K562 (cell line): ENCODE measurements at regions not wholly inside any gene's neighbourhood (a gene's known extent, or its start where the extent isn't known, plus 50 kb on each side); places are given as distances from the start of the nearest gene placed in this dataset.

Source experiments
- ATAC-seq: fragments of 200-7000 bp; cut with Tn5 transposase; 3 replicates; pipeline ENCODE4 v1.9.1; 2020; ENCODE audit warnings: moderate library complexity
- BruUV-seq: library from RNA; stranded (reverse); fragments of 400-500 nt; replicated peaks from 2 replicates; lab custom pipeline; 2021; lab: Mats Ljungman, UMichigan
- CTCF ChIA-PET: fragments of 300-600 bp; formaldehyde crosslinking; extraction: SDS; loops from one replicate; lab custom pipeline; 2021; ENCODE audit warnings: low intra/inter-chr PET ratio; lab: Yijun Ruan, JAX
- POLR2A ChIA-PET: fragments of 300-600, 350-650 bp; sonication (Branson Sonifier 250); formaldehyde crosslinking; extraction: SDS; loops from one replicate; lab custom pipeline; 2021; ENCODE audit warnings: antibody characterized with exemption, inconsistent platforms; lab: Yijun Ruan, JAX
- DNase-seq, 4 experiments: peaks; one replicate each; pipeline versions ENCODE4 v3.0.0 to v3.0.0-alpha.2; 2011 to 2018; ENCODE audit warnings: low spot score in 3 of 4, mixed read lengths in 3 of 4; ENCODE audit errors: extremely low read depth in 1 of 4
- FAIRE-seq: peaks from 2 replicates; lab custom pipeline; 2011; peaks lifted over from hg19 to GRCh38; lab: Jason Lieb, UNC
- H2AFZ ChIP-seq: 2 replicates; pipeline ENCODE4 v1.6.0; 2011; ENCODE audit warnings: low read depth, low read length, control low read depth, inconsistent platforms
- H3K27ac ChIP-seq: fragments of 200-600 bp; 3 replicates; pipeline ENCODE4 v1.8.0; 2011; ENCODE audit warnings: low read depth, mild to moderate bottlenecking, control low read depth, inconsistent platforms, low read length, moderate library complexity, mixed read lengths; ENCODE audit errors: extremely low read depth
- H3K27me3 ChIP-seq, 2 experiments: fragments of 300-600 bp in 1 of 2; 2 replicates in 1 of 2; 3 replicates in 1 of 2; pipeline versions ENCODE4 v1.6.0 to v1.8.0; 2011; ENCODE audit warnings: inconsistent platforms in 2 of 2, low read length in 2 of 2, mild to moderate bottlenecking in 1 of 2, mixed read lengths in 1 of 2, moderate library complexity in 1 of 2; ENCODE audit not compliant: control insufficient read depth in 2 of 2, insufficient read depth in 2 of 2
- H3K36me3 ChIP-seq: fragments of 300-600 bp; 3 replicates; pipeline ENCODE4 v1.8.0; 2011; ENCODE audit warnings: mild to moderate bottlenecking, low read length, inconsistent platforms; ENCODE audit not compliant: control insufficient read depth, insufficient read depth
- H3K4me1 ChIP-seq, 2 experiments: fragments of 200-600 bp in 1 of 2; replicated peaks in 1 of 2; 2 replicates in 1 of 2; 3 replicates in 1 of 2; pipeline versions ENCODE4 v1.5.1 to v1.8.0; 2011; ENCODE audit warnings: inconsistent platforms in 2 of 2, low read length in 2 of 2, mild to moderate bottlenecking in 1 of 2, mixed read lengths in 1 of 2, moderate library complexity in 1 of 2; ENCODE audit not compliant: control insufficient read depth in 2 of 2, insufficient read depth in 2 of 2
- H3K4me2 ChIP-seq: 2 replicates; pipeline ENCODE4 v1.6.1; 2011; ENCODE audit warnings: low read length, control low read depth, inconsistent platforms, mixed read lengths; ENCODE audit not compliant: insufficient read depth
- H3K4me3 ChIP-seq: fragments of 200-600 bp; sonication (generic), shearing (Covaris generic); 2 replicates; pipeline ENCODE4 v1.5.1; 2016; ENCODE audit warnings: control low read depth, inconsistent platforms
- H3K79me2 ChIP-seq: fragments of 200-600 bp; 3 replicates; pipeline ENCODE4 v1.8.0; 2011; ENCODE audit warnings: low read length, inconsistent platforms; ENCODE audit not compliant: control insufficient read depth, insufficient read depth
- H3K9ac ChIP-seq, 2 experiments: 2 replicates each; pipeline versions ENCODE4 v1.6.0 to v1.6.1; 2011; ENCODE audit warnings: low read depth in 2 of 2, low read length in 2 of 2, control low read depth in 1 of 2, inconsistent platforms in 1 of 2, mild to moderate bottlenecking in 1 of 2, mixed read lengths in 1 of 2; ENCODE audit not compliant: insufficient read depth in 1 of 2
- H3K9me1 ChIP-seq: one replicate; pipeline ENCODE4 v1.6.0; 2011; ENCODE audit warnings: inconsistent platforms, mild to moderate bottlenecking, low read length, moderate library complexity; ENCODE audit not compliant: control insufficient read depth, insufficient read depth
- H3K9me3 ChIP-seq: replicated peaks from 2 replicates; pipeline ENCODE4 v1.5.1; 2011; ENCODE audit warnings: low read depth, low read length, inconsistent platforms; ENCODE audit not compliant: control insufficient read depth, insufficient read depth
- H4K20me1 ChIP-seq: replicated peaks from 2 replicates; pipeline ENCODE4 v1.6.1; 2011; ENCODE audit warnings: low read length, inconsistent platforms, mixed read lengths; ENCODE audit not compliant: control insufficient read depth, insufficient read depth
- BCOR ChIP-seq: fragments of 450-650 bp; IDR thresholded peaks from 2 replicates; pipeline ENCODE4 v1.6.1; 2016
- DDX20 ChIP-seq: fragments of 450-650 bp; IDR thresholded peaks from 2 replicates; pipeline ENCODE4 v1.6.1; 2016; ENCODE audit warnings: missing genetic modification characterization, low read depth, mild to moderate bottlenecking, missing compliant biosample characterization, moderate library complexity
- ETV1 ChIP-seq: fragments of 450-650 bp; conservative IDR thresholded peaks from 2 replicates; pipeline ENCODE4 v1.6.1; 2016; ENCODE audit warnings: missing genetic modification characterization, control low read depth, low read depth, missing compliant biosample characterization
- GATAD2B ChIP-seq: fragments of 450-650 bp; IDR thresholded peaks from 2 replicates; pipeline ENCODE4 v1.6.1; 2017; ENCODE audit warnings: mild to moderate bottlenecking, borderline replicate concordance
- MTF1 ChIP-seq: fragments of 250-450 bp; sonication (Bioruptor Pico); IDR thresholded peaks from 2 replicates; pipeline ENCODE4 v1.9.0; 2021; ENCODE audit warnings: moderate library complexity, mild to moderate bottlenecking, inconsistent platforms, borderline replicate concordance
- NCOA6 ChIP-seq: fragments of 450-650 bp; IDR thresholded peaks from 2 replicates; pipeline ENCODE4 v1.6.1; 2017; ENCODE audit warnings: mild to moderate bottlenecking
- PYGO2 ChIP-seq: fragments of 450-650 bp; IDR thresholded peaks from 2 replicates; pipeline ENCODE4 v1.6.1; 2016; ENCODE audit warnings: mild to moderate bottlenecking, missing genetic modification characterization, moderate library complexity, missing compliant biosample characterization
- RBFOX2 ChIP-seq: fragments of 200-400 bp; formaldehyde crosslinking; IDR thresholded peaks from 2 replicates; pipeline ENCODE4 v1.6.1; 2017; ENCODE audit warnings: low read depth, mild to moderate bottlenecking, low read length, moderate library complexity
- SP2 ChIP-seq: IDR thresholded peaks from 2 replicates; pipeline ENCODE4 v1.6.1; 2011; ENCODE audit warnings: mild to moderate bottlenecking, low read depth, low read length, moderate library complexity; ENCODE audit not compliant: poor library complexity, severe bottlenecking; ENCODE audit errors: extremely low read depth
- SRSF7 ChIP-seq: fragments of 200-400 bp; formaldehyde crosslinking; optimal IDR thresholded peaks from 2 replicates; pipeline ENCODE3; 2017; ENCODE audit warnings: mild to moderate bottlenecking, low read depth, low read length
- STAG1 ChIP-seq: sonication (generic); formaldehyde crosslinking; IDR thresholded peaks from 2 replicates; pipeline ENCODE4 v1.5.0; 2020; ENCODE audit warnings: missing genetic modification reagents, borderline replicate concordance
- TAF1 ChIP-seq: IDR thresholded peaks from 2 replicates; pipeline ENCODE4 v1.6.1; 2011; ENCODE audit warnings: mild to moderate bottlenecking, low read length, moderate library complexity; ENCODE audit not compliant: insufficient read depth, control insufficient read depth, severe bottlenecking; ENCODE audit errors: extremely low read depth
- TCF7L2 ChIP-seq: fragments of 150-350 bp; IDR thresholded peaks from 2 replicates; pipeline ENCODE4 v1.6.1; 2016; ENCODE audit warnings: low read depth, mild to moderate bottlenecking, low read length, moderate library complexity
- ZEB2 ChIP-seq: fragments of 450-650 bp; IDR thresholded peaks from 2 replicates; pipeline ENCODE4 v1.6.1; 2016
- ZKSCAN3 ChIP-seq: fragments of 250-450 bp; sonication (Bioruptor Pico); IDR thresholded peaks from 2 replicates; pipeline ENCODE4 v1.4.0; 2020
- ZNF384 ChIP-seq: IDR thresholded peaks from 2 replicates; pipeline ENCODE4 v1.6.1; 2012; ENCODE audit warnings: low read depth, low read length, improper control_type of control experiment
- ZNF79 ChIP-seq: fragments of 250-450 bp; sonication (Bioruptor Pico); IDR thresholded peaks from 2 replicates; pipeline ENCODE4 v1.4.0; 2020; ENCODE audit warnings: low read depth, mild to moderate bottlenecking, moderate library complexity
- WGBS: fragments of 100-300 bp; shearing (Covaris generic); methylation state at CpG from one replicate; pipeline ENCODE4 v1.1.6; 2016; ENCODE audit warnings: low coverage, mixed read lengths; ENCODE audit not compliant: insufficient coverage; ENCODE audit errors: missing lambda C conversion rate; 5-methylcytosine and 5-hydroxymethylcytosine counted together
- in situ Hi-C: fragments of 300-500 bp; cut with MboI; formaldehyde crosslinking; loops from 4 replicates; pipeline ENCODE4 v1.15.0; 2018; ENCODE audit warnings: inconsistent platforms, mixed read lengths
- intact Hi-C: fragments of 100-400 bp; cut with micrococcal nuclease; formaldehyde crosslinking; loops from 2 replicates; pipeline ENCODE4 v1.14.2; 2022

DNA sequence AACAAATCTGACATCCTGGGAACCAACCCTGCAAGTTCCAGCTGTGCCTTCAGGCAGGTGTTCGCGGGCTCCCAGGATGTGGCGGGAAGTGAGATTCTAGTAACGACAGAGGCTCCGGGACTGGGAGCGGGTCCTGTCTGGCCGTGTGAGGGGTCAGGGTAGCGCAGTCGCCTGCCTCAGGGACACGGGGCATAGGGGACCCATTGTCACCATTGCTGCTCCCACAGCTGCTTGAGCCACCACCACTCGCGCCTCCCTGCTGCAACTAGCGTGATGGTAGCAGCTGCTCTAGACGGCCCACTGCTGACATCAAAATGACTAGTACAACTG lies 468.5 kb downstream of the CDH9 start:
- H3K9me1 ChIP-seq = no peaks in the 10 kb centered on the region
- ChIA-PET CTCF (no interaction called here), POLR2A (no interaction called here)
- no peak overlapping the region for H3K4me2 ChIP-seq
- H3K4me3 ChIP-seq = no peak overlapping the region
- no peak overlapping the region for H2AFZ ChIP-seq
- intact Hi-C loops = no loop called here
- no peaks in the 10 kb centered on the region for H3K4me1 ChIP-seq
- H3K9ac ChIP-seq = no peak overlapping the region
- no peak overlapping the region for H3K27ac ChIP-seq
- no peaks in the 10 kb centered on the region for H3K27me3 ChIP-seq
- H3K9me3 ChIP-seq = 0 out of 2 replicates have a peak, but pooled peaks cover 2% of the 10 kb centered on the region
- BruUV-seq = no TSS peak
- in situ Hi-C loops = no loop called here
- no peaks in the 10 kb centered on the region for H4K20me1 ChIP-seq
- DNase-seq (no peak), ATAC-seq (no peak), FAIRE-seq (no peak)
- TF ChIP-seq GATAD2B (no peak), SRSF7 (no peak), ZKSCAN3 (CRISPR knock-in tag) (no peak), ETV1 (no peak), ZNF79 (CRISPR knock-in tag) (no peak), TAF1 (no peak)
- no peaks in the 10 kb centered on the region for H3K79me2 ChIP-seq
- WGBS = 2% methylated on average over 14 of the region's 14 CpGs
- H3K36me3 ChIP-seq = no peaks in the 10 kb centered on the region

GRCh38 chr5:26569241-26569928 lies 469.0 kb downstream of the CDH9 start:
- H3K9me3 ChIP-seq = 0 out of 2 replicates have a peak, but pooled peaks cover 2% of the 10 kb centered on the region
- no peak overlapping the region for H3K27ac ChIP-seq
- H3K4me2 ChIP-seq = no peak overlapping the region
- ChIA-PET CTCF (no interaction called here), POLR2A (no interaction called here)
- 3% methylated on average over 26 of the region's 26 CpGs for WGBS
- intact Hi-C loops (no loop called here), in situ Hi-C loops (no loop called here)
- H3K9ac ChIP-seq = no peak overlapping the region
- no peak for FAIRE-seq
- H4K20me1 ChIP-seq = no peaks in the 10 kb centered on the region
- H3K4me3 ChIP-seq = no peak overlapping the region
- no peaks in the 10 kb centered on the region for H3K4me1 ChIP-seq
- no peak for TF ChIP-seq STAG1
- TF ChIP-seq DDX20 = no peak
- TF ChIP-seq ZEB2 = no peak
- no peak for TF ChIP-seq SP2
- TF ChIP-seq MTF1 (CRISPR knock-in tag) = no peak
- TF ChIP-seq NCOA6 = no peak
- no peak for TF ChIP-seq ZNF384
- TF ChIP-seq BCOR = no peak
- no peak for TF ChIP-seq RBFOX2
- no peak for TF ChIP-seq PYGO2
- no peak for TF ChIP-seq TCF7L2
- no peaks in the 10 kb centered on the region for H3K79me2 ChIP-seq
- no peaks in the 10 kb centered on the region for H3K9me1 ChIP-seq
- ATAC-seq = no peak
- H2AFZ ChIP-seq = no peak overlapping the region
- H3K27me3 ChIP-seq = no peaks in the 10 kb centered on the region
- H3K36me3 ChIP-seq = no peaks in the 10 kb centered on the region
- no TSS peak for BruUV-seq
- no peak for DNase-seq
